NB4 (cell line): ENCODE measurements at regions not wholly inside any gene's neighbourhood (a gene's known extent, or its start where the extent isn't known, plus 50 kb on each side); places are given as distances from the start of the nearest gene placed in this dataset.

Experiments
- CTCF ChIP-seq: IDR thresholded peaks from one replicate; pipeline ENCODE4 v1.5.1; 2012; ENCODE audit warnings: low read depth, low read length
- MAX ChIP-seq: IDR thresholded peaks from 2 replicates; pipeline ENCODE4 v1.6.1; 2011; ENCODE audit warnings: low read depth, low read length

- TF ChIP-seq CTCF = no peak
- TF ChIP-seq MAX = no peak
Measured at GRCh38 chr4:125091541-125091940, 223.2 kb upstream of the FAT4 start.
